ENCODE measurements at regions not wholly inside any gene's neighbourhood (a gene's known extent, or its start where the extent isn't known, plus 50 kb on each side); places are given as distances from the start of the nearest gene placed in this dataset.

DNA sequence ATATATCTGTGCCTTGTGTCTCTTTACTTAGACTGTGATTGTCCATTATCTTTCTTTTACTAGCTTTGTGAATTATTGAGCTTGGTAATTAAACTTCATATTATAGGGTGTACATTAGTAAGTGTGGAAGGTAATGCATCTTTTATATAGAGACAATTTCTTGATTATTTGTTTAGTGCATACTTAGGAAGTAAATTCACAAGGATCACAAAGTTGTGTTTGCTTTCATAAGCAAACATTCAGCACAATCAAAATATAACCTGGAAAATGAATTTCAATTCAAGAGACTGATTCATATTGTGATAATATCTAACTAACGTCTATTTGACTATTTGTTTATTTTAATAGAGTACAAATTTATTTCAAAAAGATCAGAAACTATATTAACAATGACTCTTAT, 749.9 kb upstream of the NUDT12 start:
- TF ChIP-seq CTCF (IDR thresholded peaks at IDR 0.05 in 4 of 5, conservative IDR thresholded peaks at IDR 0.05 in 1 of 5) (no peak), POLR2A (IDR thresholded peaks at IDR 0.05) (no peak)
- no peak overlapping the region for H3K4me3 ChIP-seq

GRCh38 chr5:104305602-104306001, 743.0 kb upstream of the NUDT12 start:
- in situ Hi-C loops (cut with MboI; ENCODE audit: low sequenced_read_pairs in 4 of 4): no loop called here
- no peaks in the 10 kb centered on the region for H3K27me3 ChIP-seq
- no peaks in the 10 kb centered on the region for H3K9me3 ChIP-seq
- DNase-seq: no peak
- H3K4me1 ChIP-seq: no peaks in the 10 kb centered on the region
- no peaks in the 10 kb centered on the region for H3K36me3 ChIP-seq
- TF ChIP-seq POLR2A (IDR thresholded peaks at IDR 0.05): no peak
- no peak overlapping the region for H3K27ac ChIP-seq
- intact Hi-C loops (cut with DNase I; ENCODE audit: low total_unique reads): no loop called here
- ATAC-seq: no peak
- no peak overlapping the region for H3K4me3 ChIP-seq

More for the DNA sequence above, 749.9 kb upstream of the NUDT12 start:
- Histone ChIP-seq H3K36me3 (no peaks in the 10 kb centered on the region), H3K9me3 (no peaks in the 10 kb centered on the region), H3K27ac (no peak overlapping the region), H3K27me3 (no peaks in the 10 kb centered on the region), H3K4me1 (no peaks in the 10 kb centered on the region)
- no peak for ATAC-seq
- no peak for DNase-seq
- in situ Hi-C loops (cut with MboI; ENCODE audit: low sequenced_read_pairs in 4 of 4): no loop called here
- intact Hi-C loops (cut with DNase I; ENCODE audit: low total_unique reads): no loop called here

- no peak overlapping the region for H3K4me3 ChIP-seq
- intact Hi-C loops (cut with DNase I; ENCODE audit: low total_unique reads) (no loop called here), in situ Hi-C loops (cut with MboI; ENCODE audit: low sequenced_read_pairs in 4 of 4) (no loop called here)
- no peak for TF ChIP-seq CTCF (IDR thresholded peaks at IDR 0.05 in 4 of 5, conservative IDR thresholded peaks at IDR 0.05 in 1 of 5)
- H3K36me3 ChIP-seq: no peaks in the 10 kb centered on the region
- ATAC-seq (no peak), DNase-seq (no peak)
- H3K4me1 ChIP-seq: no peaks in the 10 kb centered on the region
- no peak overlapping the region for H3K27ac ChIP-seq
- H3K27me3 ChIP-seq: no peaks in the 10 kb centered on the region
- H3K9me3 ChIP-seq: no peaks in the 10 kb centered on the region
Measured at GRCh38 chr5:104299998-104300706, 737.6 kb upstream of the NUDT12 start.

GRCh38 chr5:104298518-104298917, 735.9 kb upstream of the NUDT12 start:
- no peaks in the 10 kb centered on the region for H3K36me3 ChIP-seq
- DNase-seq (no peak), ATAC-seq (no peak)
- no peaks in the 10 kb centered on the region for H3K9me3 ChIP-seq
- H3K27me3 ChIP-seq: no peaks in the 10 kb centered on the region
- no peak overlapping the region for H3K4me3 ChIP-seq
- H3K4me1 ChIP-seq: no peaks in the 10 kb centered on the region
- no peak for TF ChIP-seq POLR2A (IDR thresholded peaks at IDR 0.05)
- no peak for TF ChIP-seq CTCF (IDR thresholded peaks at IDR 0.05 in 4 of 5, conservative IDR thresholded peaks at IDR 0.05 in 1 of 5)
- in situ Hi-C loops (cut with MboI; ENCODE audit: low sequenced_read_pairs in 4 of 4) (no loop called here), intact Hi-C loops (cut with DNase I; ENCODE audit: low total_unique reads) (no loop called here)
- H3K27ac ChIP-seq: no peak overlapping the region

DNA sequence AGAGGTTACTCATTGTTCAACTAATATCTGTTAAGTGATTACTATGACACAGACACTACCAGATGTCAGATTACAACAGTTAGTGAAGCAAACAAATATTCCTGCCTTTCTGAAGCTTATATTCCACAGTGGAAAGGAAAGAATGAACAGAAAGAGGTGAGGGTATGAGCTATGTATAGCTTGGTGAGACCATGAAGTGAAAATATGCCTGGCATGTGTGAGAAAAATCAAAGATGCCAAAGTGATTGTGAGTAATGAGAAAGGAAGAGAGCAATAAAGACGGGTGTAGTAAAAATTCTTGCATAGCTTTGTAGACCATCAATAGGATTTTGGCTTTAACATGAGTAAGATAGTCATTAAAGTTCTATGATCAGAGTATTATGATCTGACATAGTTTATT, 734.5 kb upstream of the NUDT12 start:
- DNase-seq (no peak), ATAC-seq (no peak)
- Histone ChIP-seq H3K9me3 (no peaks in the 10 kb centered on the region), H3K27ac (no peak overlapping the region), H3K4me3 (no peak overlapping the region), H3K4me1 (no peaks in the 10 kb centered on the region), H3K27me3 (no peaks in the 10 kb centered on the region), H3K36me3 (no peaks in the 10 kb centered on the region)
- in situ Hi-C loops (cut with MboI; ENCODE audit: low sequenced_read_pairs in 4 of 4): no loop called here
- no peak for TF ChIP-seq POLR2A (IDR thresholded peaks at IDR 0.05)
- TF ChIP-seq CTCF (IDR thresholded peaks at IDR 0.05 in 4 of 5, conservative IDR thresholded peaks at IDR 0.05 in 1 of 5): no peak
- intact Hi-C loops (cut with DNase I; ENCODE audit: low total_unique reads): no loop called here
